SK-N-SH (cell line): ENCODE measurements at regions not wholly inside any gene's neighbourhood (a gene's known extent, or its start where the extent isn't known, plus 50 kb on each side); places are given as distances from the start of the nearest gene placed in this dataset.

Experiments used
- CTCF ChIA-PET: fragments of 300-600, 350-600 bp; formaldehyde crosslinking; extraction: SDS; loops from one replicate; lab custom pipeline; 2021; lab: Yijun Ruan, JAX
- POLR2A ChIA-PET: fragments of 350-600 bp; sonication (Branson Sonifier 250); formaldehyde crosslinking; extraction: SDS; loops from one replicate; lab custom pipeline; 2020; ENCODE audit warnings: antibody characterized with exemption, inconsistent platforms; lab: Yijun Ruan, JAX
- DNase-seq: peaks from one replicate; pipeline ENCODE4 v3.0.0; 2012
- H2AFZ ChIP-seq: fragments of 200-600 bp; sonication (generic); 2 replicates; pipeline ENCODE4 v1.8.1; 2016; ENCODE audit warnings: antibody characterized with exemption, mild to moderate bottlenecking, low read depth
- H3F3A ChIP-seq: fragments of 200-600 bp; sonication (generic); replicated peaks from 2 replicates; pipeline ENCODE3; 2016; ENCODE audit warnings: antibody characterized with exemption, mild to moderate bottlenecking; ENCODE audit not compliant: insufficient read depth
- H3K27ac ChIP-seq, 2 experiments: fragments of 200-500 bp in 1 of 2; fragments of 200-600 bp in 1 of 2; sonication (Bioruptor generic) in 1 of 2; sonication (generic), shearing (Covaris generic) in 1 of 2; 2 replicates each; pipeline versions ENCODE4 v1.5.1 to v1.6.1; 2014 to 2016; ENCODE audit warnings: low read depth in 2 of 2, inconsistent platforms in 1 of 2, low read length in 1 of 2, mild to moderate bottlenecking in 1 of 2, mixed read lengths in 1 of 2
- H3K27me3 ChIP-seq: fragments of 200-600 bp; sonication (generic), shearing (Covaris generic); 2 replicates; pipeline ENCODE4 v1.6.1; 2016; ENCODE audit warnings: mixed run types; ENCODE audit not compliant: insufficient read depth
- H3K36me3 ChIP-seq, 2 experiments: fragments of 200-500 bp in 1 of 2; fragments of 200-600 bp in 1 of 2; sonication (Bioruptor generic) in 1 of 2; sonication (generic) in 1 of 2; replicated peaks in 1 of 2; 2 replicates each; pipeline versions ENCODE3 to v1.5.1; 2014 to 2016; ENCODE audit warnings: low read length in 1 of 2, mild to moderate bottlenecking in 1 of 2; ENCODE audit not compliant: insufficient read depth in 2 of 2, control insufficient read depth in 1 of 2
- H3K4me1 ChIP-seq, 2 experiments: fragments of 200-500 bp in 1 of 2; fragments of 200-600 bp in 1 of 2; sonication (Bioruptor generic) in 1 of 2; sonication (generic), shearing (Covaris generic) in 1 of 2; 2 replicates each; pipeline versions ENCODE4 v1.5.1 to v1.6.1; 2014 to 2016; ENCODE audit warnings: low read depth in 1 of 2, low read length in 1 of 2, mixed run types in 1 of 2; ENCODE audit not compliant: insufficient read depth in 2 of 2, control insufficient read depth in 1 of 2
- H3K4me2 ChIP-seq: fragments of 200-600 bp; sonication (generic), shearing (Covaris generic); 2 replicates; pipeline ENCODE4 v1.6.1; 2017; ENCODE audit warnings: mixed run types
- H3K4me3 ChIP-seq, 2 experiments: fragments of 200-500 bp in 1 of 2; fragments of 200-600 bp in 1 of 2; sonication (Bioruptor generic) in 1 of 2; sonication (generic), shearing (Covaris generic) in 1 of 2; 2 replicates each; pipeline versions ENCODE4 v1.5.1 to v1.8.1; 2014 to 2016; ENCODE audit warnings: low read depth in 2 of 2, inconsistent platforms in 1 of 2, low read length in 1 of 2, mild to moderate bottlenecking in 1 of 2, mixed read lengths in 1 of 2, moderate library complexity in 1 of 2
- H3K79me2 ChIP-seq: fragments of 200-600 bp; sonication (generic); 2 replicates; pipeline ENCODE4 v1.8.1; 2017; ENCODE audit warnings: mild to moderate bottlenecking; ENCODE audit not compliant: insufficient read depth
- H3K9ac ChIP-seq: fragments of 200-600 bp; sonication (generic); 2 replicates; pipeline ENCODE4 v1.6.1; 2017; ENCODE audit warnings: mixed run types
- H3K9me2 ChIP-seq: fragments of 200-600 bp; sonication (generic); 2 replicates; pipeline ENCODE4 v1.6.1; 2017; ENCODE audit warnings: mixed run types
- H3K9me3 ChIP-seq: fragments of 200-600 bp; sonication (generic); 2 replicates; pipeline ENCODE4 v1.6.1; 2017; ENCODE audit warnings: mixed run types, mild to moderate bottlenecking, moderate library complexity
- H4K20me1 ChIP-seq: fragments of 200-600 bp; sonication (generic); 2 replicates; pipeline ENCODE4 v1.6.1; 2017; ENCODE audit warnings: mild to moderate bottlenecking, mixed run types; ENCODE audit not compliant: insufficient read depth
- EZH2phosphoT487 ChIP-seq: fragments of 200-600 bp; sonication (generic); IDR thresholded peaks from 2 replicates; pipeline ENCODE4 v1.6.1; 2017; ENCODE audit warnings: low read depth, mixed run types, mild to moderate bottlenecking, antibody characterized with exemption, moderate library complexity, borderline replicate concordance
- FOSL2 ChIP-seq: IDR thresholded peaks from 2 replicates; pipeline ENCODE4 v1.4.0; 2012; ENCODE audit warnings: low read depth, mild to moderate bottlenecking, moderate library complexity, borderline replicate concordance
- FOXM1 ChIP-seq: IDR thresholded peaks from 2 replicates; pipeline ENCODE4 v1.4.0; 2012; ENCODE audit warnings: low read depth, mild to moderate bottlenecking
- GABPA ChIP-seq: IDR thresholded peaks from 2 replicates; pipeline ENCODE4 v1.4.0; 2012; ENCODE audit warnings: low read depth, mild to moderate bottlenecking
- GATA2 ChIP-seq: sonication (generic); formaldehyde crosslinking; IDR thresholded peaks from 2 replicates; pipeline ENCODE4 v1.5.0; 2020; ENCODE audit warnings: mild to moderate bottlenecking, missing genetic modification reagents
- NRF1 ChIP-seq: IDR thresholded peaks from 2 replicates; pipeline ENCODE4 v1.6.1; 2012; ENCODE audit warnings: low read depth, mild to moderate bottlenecking, low read length
- POLR2AphosphoS5 ChIP-seq: IDR thresholded peaks from 2 replicates; pipeline ENCODE4 v1.6.1; 2012; ENCODE audit warnings: low read depth, low read length
- RAD21 ChIP-seq: IDR thresholded peaks from 2 replicates; pipeline ENCODE4 v1.6.1; 2012; ENCODE audit warnings: mild to moderate bottlenecking, low read length
- RCOR1 ChIP-seq: fragments of 150-350 bp; IDR thresholded peaks from 2 replicates; pipeline ENCODE4 v1.6.1; 2017; ENCODE audit warnings: antibody characterized with exemption, low read length
- RFX5 ChIP-seq: IDR thresholded peaks from 2 replicates; pipeline ENCODE4 v1.6.1; 2012; ENCODE audit warnings: mild to moderate bottlenecking, improper control_type of control experiment, low read length
- RXRA ChIP-seq: IDR thresholded peaks from 2 replicates; pipeline ENCODE4 v1.4.0; 2012; ENCODE audit warnings: low read depth, mild to moderate bottlenecking, borderline replicate concordance
- SIN3A ChIP-seq: IDR thresholded peaks from 2 replicates; pipeline ENCODE4 v1.6.1; 2012; ENCODE audit warnings: low read depth, mild to moderate bottlenecking, low read length, moderate library complexity, borderline replicate concordance
- TCF12 ChIP-seq: IDR thresholded peaks from 2 replicates; pipeline ENCODE4 v1.4.0; 2012
- TEAD4 ChIP-seq: IDR thresholded peaks from 2 replicates; pipeline ENCODE4 v1.4.0; 2012; ENCODE audit warnings: mild to moderate bottlenecking, borderline replicate concordance; ENCODE audit not compliant: insufficient read depth
- YY1 ChIP-seq: IDR thresholded peaks from 2 replicates; pipeline ENCODE4 v1.4.0; 2012; ENCODE audit warnings: low read depth, mild to moderate bottlenecking
- WGBS: methylation state at CpG from one replicate; pipeline ENCODE4 v1.1.6; 2017; ENCODE audit warnings: low lambda C conversion rate; 5-methylcytosine and 5-hydroxymethylcytosine counted together
- TF ChIP-seq, protein P1 (sequence below): IDR thresholded peaks from 2 replicates; pipeline ENCODE4 v1.4.0; 2012; ENCODE audit warnings: low read depth
- TF ChIP-seq, protein P2 (sequence below): fragments of 200-600 bp; sonication (generic); IDR thresholded peaks from 2 replicates; pipeline ENCODE4 v1.6.1; 2017; ENCODE audit warnings: antibody characterized with exemption, mild to moderate bottlenecking, moderate library complexity
- TF ChIP-seq, protein P3 (sequence below): IDR thresholded peaks from 2 replicates; pipeline ENCODE4; 2012
- TF ChIP-seq, protein P4 (sequence below): fragments of 150-350 bp; IDR thresholded peaks from 2 replicates; pipeline ENCODE4 v1.6.1; 2016; ENCODE audit warnings: mild to moderate bottlenecking, low read depth, low read length

DNA sequence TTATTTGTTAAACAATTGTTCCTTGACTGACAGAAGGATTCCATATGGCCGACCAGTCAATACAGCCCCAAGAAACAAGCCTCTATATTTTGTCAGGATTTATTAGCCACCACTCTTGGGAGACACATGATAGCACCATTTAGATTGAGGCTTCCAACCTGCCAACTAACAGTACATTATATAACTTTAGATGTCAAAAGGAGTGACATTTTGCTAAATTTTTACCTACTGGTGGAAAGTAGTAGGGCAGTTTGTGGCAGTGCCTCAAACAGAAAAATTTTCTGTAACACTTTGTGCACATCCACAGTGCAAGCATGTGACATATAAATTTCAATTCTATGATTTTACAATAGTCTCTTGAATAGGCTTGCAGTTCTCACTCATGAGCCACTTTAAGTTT lies 464.0 kb downstream of the TRIB2 start:
- H3K27ac ChIP-seq: no peak overlapping the region
- H3K4me3 ChIP-seq: no peak overlapping the region
- H3K79me2 ChIP-seq: no peaks in the 10 kb centered on the region
- H3K27me3 ChIP-seq: no peaks in the 10 kb centered on the region
- no peaks in the 10 kb centered on the region; the same call in 1 of the 2 replicates for H3K9me2 ChIP-seq
- CTCF ChIA-PET: interaction anchor here (0.7 kb wide), 1 partner anchor 1263 kb away, joined by 3 read pairs; no protein-coding TSS in a partner anchor
- TF ChIP-seq NRF1 (no peak), RFX5 (no peak), GABPA (no peak), RXRA (no peak), EZH2phosphoT487 (no peak), RCOR1 (no peak), FOXM1 (no peak), SIN3A (no peak)
- TF ChIP-seq, protein P1, sequence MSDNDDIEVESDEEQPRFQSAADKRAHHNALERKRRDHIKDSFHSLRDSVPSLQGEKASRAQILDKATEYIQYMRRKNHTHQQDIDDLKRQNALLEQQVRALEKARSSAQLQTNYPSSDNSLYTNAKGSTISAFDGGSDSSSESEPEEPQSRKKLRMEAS: no peak
- TF ChIP-seq, protein P2, sequence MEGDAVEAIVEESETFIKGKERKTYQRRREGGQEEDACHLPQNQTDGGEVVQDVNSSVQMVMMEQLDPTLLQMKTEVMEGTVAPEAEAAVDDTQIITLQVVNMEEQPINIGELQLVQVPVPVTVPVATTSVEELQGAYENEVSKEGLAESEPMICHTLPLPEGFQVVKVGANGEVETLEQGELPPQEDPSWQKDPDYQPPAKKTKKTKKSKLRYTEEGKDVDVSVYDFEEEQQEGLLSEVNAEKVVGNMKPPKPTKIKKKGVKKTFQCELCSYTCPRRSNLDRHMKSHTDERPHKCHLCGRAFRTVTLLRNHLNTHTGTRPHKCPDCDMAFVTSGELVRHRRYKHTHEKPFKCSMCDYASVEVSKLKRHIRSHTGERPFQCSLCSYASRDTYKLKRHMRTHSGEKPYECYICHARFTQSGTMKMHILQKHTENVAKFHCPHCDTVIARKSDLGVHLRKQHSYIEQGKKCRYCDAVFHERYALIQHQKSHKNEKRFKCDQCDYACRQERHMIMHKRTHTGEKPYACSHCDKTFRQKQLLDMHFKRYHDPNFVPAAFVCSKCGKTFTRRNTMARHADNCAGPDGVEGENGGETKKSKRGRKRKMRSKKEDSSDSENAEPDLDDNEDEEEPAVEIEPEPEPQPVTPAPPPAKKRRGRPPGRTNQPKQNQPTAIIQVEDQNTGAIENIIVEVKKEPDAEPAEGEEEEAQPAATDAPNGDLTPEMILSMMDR: no peak
- TF ChIP-seq, protein P3, sequence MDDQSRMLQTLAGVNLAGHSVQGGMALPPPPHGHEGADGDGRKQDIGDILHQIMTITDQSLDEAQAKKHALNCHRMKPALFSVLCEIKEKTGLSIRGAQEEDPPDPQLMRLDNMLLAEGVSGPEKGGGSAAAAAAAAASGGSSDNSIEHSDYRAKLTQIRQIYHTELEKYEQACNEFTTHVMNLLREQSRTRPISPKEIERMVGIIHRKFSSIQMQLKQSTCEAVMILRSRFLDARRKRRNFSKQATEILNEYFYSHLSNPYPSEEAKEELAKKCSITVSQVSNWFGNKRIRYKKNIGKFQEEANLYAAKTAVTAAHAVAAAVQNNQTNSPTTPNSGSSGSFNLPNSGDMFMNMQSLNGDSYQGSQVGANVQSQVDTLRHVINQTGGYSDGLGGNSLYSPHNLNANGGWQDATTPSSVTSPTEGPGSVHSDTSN: no peak
- TF ChIP-seq, protein P4, sequence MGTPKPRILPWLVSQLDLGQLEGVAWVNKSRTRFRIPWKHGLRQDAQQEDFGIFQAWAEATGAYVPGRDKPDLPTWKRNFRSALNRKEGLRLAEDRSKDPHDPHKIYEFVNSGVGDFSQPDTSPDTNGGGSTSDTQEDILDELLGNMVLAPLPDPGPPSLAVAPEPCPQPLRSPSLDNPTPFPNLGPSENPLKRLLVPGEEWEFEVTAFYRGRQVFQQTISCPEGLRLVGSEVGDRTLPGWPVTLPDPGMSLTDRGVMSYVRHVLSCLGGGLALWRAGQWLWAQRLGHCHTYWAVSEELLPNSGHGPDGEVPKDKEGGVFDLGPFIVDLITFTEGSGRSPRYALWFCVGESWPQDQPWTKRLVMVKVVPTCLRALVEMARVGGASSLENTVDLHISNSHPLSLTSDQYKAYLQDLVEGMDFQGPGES: no peak
- POLR2A ChIA-PET: no interaction called here
- H3F3A ChIP-seq: no peaks in the 10 kb centered on the region
- H4K20me1 ChIP-seq: no peaks in the 10 kb centered on the region
- no peaks in the 10 kb centered on the region for H3K9me3 ChIP-seq
- no peaks in the 10 kb centered on the region for H3K4me1 ChIP-seq
- no peak overlapping the region for H3K9ac ChIP-seq
- H3K4me2 ChIP-seq: no peak overlapping the region
- no peak overlapping the region for H2AFZ ChIP-seq
- H3K36me3 ChIP-seq: no peaks in the 10 kb centered on the region
- WGBS: 50% methylated on average over 1 of the region's 1 CpG
- DNase-seq: no peak

DNA sequence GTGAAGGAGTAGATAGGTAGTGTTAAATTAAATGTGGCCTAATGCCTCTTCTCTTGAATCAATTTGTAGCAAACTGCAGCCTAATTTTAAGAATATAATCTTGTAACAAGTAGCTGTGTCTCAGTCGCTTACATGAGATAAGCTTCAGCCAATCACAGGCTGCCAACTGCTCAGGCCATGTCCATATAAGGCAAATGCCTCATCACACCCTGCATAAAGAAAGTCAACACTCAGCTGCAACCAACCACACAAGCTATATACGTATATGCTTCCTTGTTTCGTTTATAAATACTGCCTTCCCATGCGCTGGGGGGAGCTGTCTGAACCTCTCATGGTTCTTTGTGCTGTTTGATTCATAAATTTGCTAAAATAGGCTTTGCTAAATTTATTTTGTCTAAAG lies 476.3 kb downstream of the TRIB2 start:
- H3K9ac ChIP-seq: no peak overlapping the region
- TF ChIP-seq, protein P2: no peak
- TF ChIP-seq TEAD4 (no peak), GATA2 (CRISPR knock-in tag) (no peak), NRF1 (no peak), TCF12 (no peak), SIN3A (no peak), FOSL2 (no peak), POLR2AphosphoS5 (no peak), RAD21 (no peak), YY1 (no peak)
- TF ChIP-seq, all 33 proteins: peak for 0
- H3K4me3 ChIP-seq: no peak overlapping the region
- no peak for DNase-seq
- H2AFZ ChIP-seq: no peak overlapping the region
- no peaks in the 10 kb centered on the region for H3K36me3 ChIP-seq
- ChIA-PET CTCF (interaction anchor here (0.6 to 1.6 kb wide), 6 partner anchors 16 to 1441 kb away, joined by 3 to 5 read pairs (median 4); no protein-coding TSS in a partner anchor), POLR2A (no interaction called here)
- H3K27ac ChIP-seq: no peak overlapping the region
- H3K9me3 ChIP-seq: no peaks in the 10 kb centered on the region
- H3K79me2 ChIP-seq: no peaks in the 10 kb centered on the region
- WGBS: 66% methylated on average over 4 of the region's 4 CpGs
- H3K27me3 ChIP-seq: no peaks in the 10 kb centered on the region
- H3K4me2 ChIP-seq: no peak overlapping the region
- no peaks in the 10 kb centered on the region for H3K9me2 ChIP-seq
- H3K4me1 ChIP-seq: peaks cover 0 to 9% of the 10 kb centered on the region in 2 experiments; a peak in 2 of 4 replicates
- no peaks in the 10 kb centered on the region for H3F3A ChIP-seq
- no peaks in the 10 kb centered on the region for H4K20me1 ChIP-seq
